ENCODE measurements at regions not wholly inside any gene's neighbourhood (a gene's known extent, or its start where the extent isn't known, plus 50 kb on each side); places are given as distances from the start of the nearest gene placed in this dataset.
"Not testable (repeated sequence)": the region's sequence is repeated elsewhere in the genome, so short reads cannot be mapped to it uniquely, and the experiment has no call there.

DNA sequence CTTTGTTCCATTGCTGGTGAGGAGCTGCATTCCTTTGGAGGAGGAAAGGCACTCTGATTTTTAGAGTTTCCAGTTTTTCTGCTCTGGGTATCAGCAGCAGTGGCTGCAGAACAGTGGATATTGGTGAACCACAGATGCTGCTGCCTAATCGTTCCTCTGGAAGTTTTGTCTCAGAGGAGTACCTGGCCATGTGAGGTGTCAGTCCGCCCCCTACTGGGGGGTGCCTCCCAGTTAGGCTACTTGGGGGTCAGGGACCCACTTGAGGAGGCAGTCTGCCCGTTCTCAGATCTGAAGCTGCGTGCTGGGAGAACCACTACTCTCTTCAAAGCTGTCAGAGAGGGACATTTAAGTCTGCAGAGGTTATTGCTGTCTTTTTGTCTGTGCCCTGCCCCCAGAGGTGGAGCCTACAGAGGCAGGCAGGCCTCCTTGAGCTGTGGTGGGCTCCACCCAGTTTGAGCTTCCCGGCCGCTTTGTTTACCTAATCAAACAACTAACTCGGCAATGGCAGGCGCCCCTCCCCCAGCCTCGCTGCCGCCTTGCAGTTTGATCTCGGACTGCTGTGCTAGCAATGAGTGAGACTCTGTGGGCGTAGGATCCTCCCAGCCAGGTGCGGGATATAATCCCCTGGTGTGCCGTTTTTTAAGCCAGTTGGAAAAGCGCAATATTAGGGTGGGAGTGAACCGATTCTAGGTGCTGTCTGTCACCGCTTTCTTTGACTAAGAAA lies 467.3 kb upstream of the TBL1XR1 start:
- peak overlapping the region in 1 of 8 donors; percentile 31 for H3K27ac ChIP-seq
- 89 to 100% (median 94%) methylated on average over 6 to 17 of the region's 17 CpGs for WGBS, 5 donors
- DNase-seq = not testable (repeated sequence)

DNA sequence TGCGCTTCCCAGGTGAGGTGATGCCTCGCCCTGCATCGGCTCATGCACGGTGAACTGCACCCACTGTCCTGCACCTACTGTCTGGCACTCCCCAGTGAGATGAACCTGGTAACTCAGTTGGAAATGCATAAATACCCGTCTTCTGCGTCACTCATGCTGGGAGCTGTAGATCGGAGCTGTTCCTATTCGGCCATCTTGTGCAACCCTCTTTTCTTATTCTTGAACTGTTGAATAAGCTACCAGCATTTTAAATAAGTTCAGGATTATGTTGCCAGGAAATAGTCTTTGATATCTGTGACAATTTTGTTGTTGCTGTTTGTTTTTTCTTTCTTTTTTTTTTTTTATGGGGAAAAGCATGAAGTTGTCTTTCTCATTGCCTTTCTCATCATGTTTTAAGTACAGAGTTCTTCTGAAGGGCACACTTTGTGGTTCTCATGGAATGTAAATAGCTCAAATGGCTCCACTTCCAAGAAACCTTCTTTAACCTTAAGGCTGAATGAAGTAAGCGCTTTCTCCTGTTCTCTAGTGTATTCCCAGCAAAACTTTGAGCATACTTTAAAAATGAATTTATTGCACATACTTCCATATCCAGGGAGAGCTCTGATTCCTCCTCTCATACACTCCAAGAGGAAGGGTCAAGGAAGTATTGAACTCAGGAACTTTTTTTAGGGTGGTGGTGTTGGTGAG lies 468.0 kb upstream of the TBL1XR1 start:
- DNase-seq = no peak
- H3K27ac ChIP-seq = peak overlapping the region in 2 of 8 donors; percentile 31 to 34
- H3K4me1 ChIP-seq = peaks cover 0 to 5% (median 0%) of the 10 kb centered on the region in 6 donors
- intact Hi-C loops (cut with DNase I; ENCODE audit: low total_unique reads) = no loop called here
- no peak overlapping the region for H3K4me3 ChIP-seq
- H3K27me3 ChIP-seq (replicated peaks in 1 of 7) = no peaks in the 10 kb centered on the region
- 94 to 98% (median 96%) methylated on average over 9 of the region's 9 CpGs for WGBS, 5 donors
- TF ChIP-seq CTCF (IDR thresholded peaks at IDR 0.05 in 8 of 11, conservative IDR thresholded peaks at IDR 0.05 in 3 of 11) (no peak), POLR2A (IDR thresholded peaks at IDR 0.05) (no peak), POLR2AphosphoS5 (IDR thresholded peaks at IDR 0.05) (no peak)
- H3K9me3 ChIP-seq = no peaks in the 10 kb centered on the region
- H3K36me3 ChIP-seq = no peaks in the 10 kb centered on the region

More for the DNA sequence above, 467.3 kb upstream of the TBL1XR1 start:
- H3K4me3 ChIP-seq; H3K36me3 ChIP-seq; H3K27me3 ChIP-seq (replicated peaks in 1 of 7); intact Hi-C loops (cut with DNase I; ENCODE audit: low total_unique reads); H3K4me1 ChIP-seq; H3K9me3 ChIP-seq: not testable (repeated sequence)
- TF ChIP-seq CTCF (IDR thresholded peaks at IDR 0.05 in 8 of 11, conservative IDR thresholded peaks at IDR 0.05 in 3 of 11) = peak in 5 of 11 experiments; percentile 8 to 46 (median 36)

GRCh38 chr3:177672252-177672911 lies 475.1 kb upstream of the TBL1XR1 start:
- TF ChIP-seq CTCF (IDR thresholded peaks at IDR 0.05 in 8 of 11, conservative IDR thresholded peaks at IDR 0.05 in 3 of 11) (no peak), POLR2AphosphoS5 (IDR thresholded peaks at IDR 0.05) (no peak), POLR2A (IDR thresholded peaks at IDR 0.05) (no peak)
- Histone ChIP-seq H3K9me3 (no peaks in the 10 kb centered on the region), H3K4me1 (peaks cover 0 to 12% (median 3%) of the 10 kb centered on the region in 6 donors), H3K36me3 (no peaks in the 10 kb centered on the region), H3K27me3 (replicated peaks in 1 of 7) (no peaks in the 10 kb centered on the region), H3K4me3 (no peak overlapping the region), H3K27ac (peak overlapping the region in 1 of 8 donors; percentile 52)
- intact Hi-C loops (cut with DNase I; ENCODE audit: low total_unique reads) = no loop called here
- no peak for DNase-seq
- WGBS, 5 donors = 81 to 93% (median 85%) methylated on average over 10 of the region's 10 CpGs

Data from spleen (tissue), 11 donors.